ENCODE measurements at regions not wholly inside any gene's neighbourhood (a gene's known extent, or its start where the extent isn't known, plus 50 kb on each side); places are given as distances from the start of the nearest gene placed in this dataset.

DNA sequence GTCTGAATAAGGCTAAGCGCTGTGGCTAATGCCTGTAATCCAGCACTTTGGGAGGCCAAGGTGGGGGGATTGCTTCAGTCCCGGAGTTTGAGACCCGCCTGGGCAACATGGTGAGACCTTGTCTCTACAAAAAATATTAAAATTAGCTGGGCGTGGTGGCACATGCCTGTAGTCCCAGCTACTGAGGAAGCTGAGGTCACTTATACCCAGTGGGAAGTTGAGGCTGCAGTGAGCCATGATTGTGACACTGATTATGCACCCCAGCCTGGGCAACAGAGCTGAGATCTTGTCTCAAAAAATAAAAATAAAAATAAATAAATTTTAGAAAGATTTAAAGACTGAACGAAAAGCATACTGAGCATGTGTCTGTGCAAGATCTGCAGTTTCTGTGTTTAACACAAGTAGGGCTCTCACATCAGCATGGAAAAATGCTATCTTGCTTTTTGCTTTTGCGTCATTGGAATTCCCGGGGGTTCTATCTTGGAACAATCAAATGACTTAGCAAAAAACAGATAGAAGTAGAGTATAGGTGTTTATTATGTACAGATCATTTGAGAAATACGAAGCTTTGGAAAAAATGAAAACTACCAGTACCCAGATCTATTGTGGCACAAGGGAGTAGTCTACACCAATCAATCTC lies 161.9 kb downstream of the CAPZA3 start:
- no peak for TF ChIP-seq POLR2A (IDR thresholded peaks at IDR 0.05)
- TF ChIP-seq, protein P1, sequence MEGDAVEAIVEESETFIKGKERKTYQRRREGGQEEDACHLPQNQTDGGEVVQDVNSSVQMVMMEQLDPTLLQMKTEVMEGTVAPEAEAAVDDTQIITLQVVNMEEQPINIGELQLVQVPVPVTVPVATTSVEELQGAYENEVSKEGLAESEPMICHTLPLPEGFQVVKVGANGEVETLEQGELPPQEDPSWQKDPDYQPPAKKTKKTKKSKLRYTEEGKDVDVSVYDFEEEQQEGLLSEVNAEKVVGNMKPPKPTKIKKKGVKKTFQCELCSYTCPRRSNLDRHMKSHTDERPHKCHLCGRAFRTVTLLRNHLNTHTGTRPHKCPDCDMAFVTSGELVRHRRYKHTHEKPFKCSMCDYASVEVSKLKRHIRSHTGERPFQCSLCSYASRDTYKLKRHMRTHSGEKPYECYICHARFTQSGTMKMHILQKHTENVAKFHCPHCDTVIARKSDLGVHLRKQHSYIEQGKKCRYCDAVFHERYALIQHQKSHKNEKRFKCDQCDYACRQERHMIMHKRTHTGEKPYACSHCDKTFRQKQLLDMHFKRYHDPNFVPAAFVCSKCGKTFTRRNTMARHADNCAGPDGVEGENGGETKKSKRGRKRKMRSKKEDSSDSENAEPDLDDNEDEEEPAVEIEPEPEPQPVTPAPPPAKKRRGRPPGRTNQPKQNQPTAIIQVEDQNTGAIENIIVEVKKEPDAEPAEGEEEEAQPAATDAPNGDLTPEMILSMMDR (IDR thresholded peaks at IDR 0.05): no peak
